ENCODE measurements at regions not wholly inside any gene's neighbourhood (a gene's known extent, or its start where the extent isn't known, plus 50 kb on each side); places are given as distances from the start of the nearest gene placed in this dataset.

DNA sequence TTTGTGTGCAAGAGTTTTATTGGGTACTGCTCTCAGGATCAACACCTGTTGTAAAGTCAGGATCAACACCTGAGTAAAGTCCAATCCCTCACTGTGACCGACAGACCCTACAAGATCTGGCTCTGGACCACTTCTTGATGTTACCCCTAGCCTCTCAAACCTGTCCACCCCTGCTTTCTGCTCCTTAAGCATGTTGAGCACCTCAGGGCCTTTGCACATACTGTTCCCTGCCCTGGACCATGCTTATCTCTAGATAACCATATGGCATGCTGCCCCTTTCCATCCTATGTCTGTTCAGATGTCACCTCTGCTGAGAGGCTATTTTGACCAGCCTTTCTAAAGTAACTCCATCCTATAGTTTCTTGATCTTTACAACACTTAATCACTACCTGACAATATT is 269.6 kb downstream of the SMARCA2 start:
- TF ChIP-seq CTCF (IDR thresholded peaks at IDR 0.05; ENCODE audit: insufficient read depth, low read length, poor library complexity, severe bottlenecking), result no peak
- no peak for DNase-seq (ENCODE audit: low read depth)
- no peak overlapping the region for H3K4me3 ChIP-seq (ENCODE audit: low read depth, low read length)
- H3K27me3 ChIP-seq (ENCODE audit: control insufficient read depth, insufficient read depth, low read length), result no peaks in the 10 kb centered on the region
- no peaks in the 10 kb centered on the region for H3K36me3 ChIP-seq (ENCODE audit: control insufficient read depth, insufficient read depth, low read length)

DNA sequence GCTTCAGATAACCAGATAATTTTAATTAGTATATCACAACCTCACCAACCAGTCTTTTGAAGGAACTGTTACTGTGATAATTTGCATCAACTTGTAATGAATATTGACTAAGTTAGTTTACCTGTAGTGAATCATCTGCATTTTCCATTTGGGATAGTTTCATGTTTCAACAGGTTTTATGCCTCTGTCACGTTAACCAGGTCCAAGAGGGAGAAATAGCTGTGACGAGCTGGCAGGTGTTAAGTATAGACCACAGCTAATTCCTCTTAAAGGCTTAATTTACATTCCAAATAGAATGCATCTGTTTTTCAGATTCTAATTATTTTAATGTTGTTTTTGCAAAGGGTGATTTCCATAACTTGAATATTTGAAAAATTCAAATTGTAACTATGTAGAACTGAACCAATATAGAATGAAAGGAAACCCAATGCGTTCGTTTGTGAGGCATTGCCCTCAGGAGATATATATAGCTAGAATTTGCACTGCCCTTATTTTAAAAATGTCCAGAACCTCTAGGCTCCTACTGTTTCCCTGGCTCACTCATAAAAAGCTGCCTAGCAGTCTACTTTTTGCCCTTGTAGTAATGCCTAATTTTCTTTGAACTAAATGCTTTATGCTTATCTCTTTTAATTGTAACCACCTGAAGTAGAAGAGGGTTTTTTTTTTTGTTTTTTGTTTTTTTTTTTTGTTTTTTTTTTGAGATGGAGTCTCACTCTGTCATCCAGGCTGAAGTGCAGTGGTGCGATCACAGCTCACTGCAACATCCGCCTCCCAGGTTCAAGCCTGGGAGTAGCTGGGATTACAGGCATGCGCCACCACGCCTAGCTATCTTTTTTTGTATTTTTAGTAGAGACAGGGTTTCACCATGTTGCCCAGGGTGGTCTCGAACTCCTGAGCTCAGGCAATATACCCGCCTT is 270.5 kb downstream of the SMARCA2 start:
- no peak for DNase-seq (ENCODE audit: low read depth)
- Histone ChIP-seq H3K27me3 (ENCODE audit: control insufficient read depth, insufficient read depth, low read length) (no peaks in the 10 kb centered on the region), H3K4me3 (ENCODE audit: low read depth, low read length) (no peak overlapping the region), H3K36me3 (ENCODE audit: control insufficient read depth, insufficient read depth, low read length) (no peaks in the 10 kb centered on the region)
- TF ChIP-seq CTCF (IDR thresholded peaks at IDR 0.05; ENCODE audit: insufficient read depth, low read length, poor library complexity, severe bottlenecking), result no peak

DNA sequence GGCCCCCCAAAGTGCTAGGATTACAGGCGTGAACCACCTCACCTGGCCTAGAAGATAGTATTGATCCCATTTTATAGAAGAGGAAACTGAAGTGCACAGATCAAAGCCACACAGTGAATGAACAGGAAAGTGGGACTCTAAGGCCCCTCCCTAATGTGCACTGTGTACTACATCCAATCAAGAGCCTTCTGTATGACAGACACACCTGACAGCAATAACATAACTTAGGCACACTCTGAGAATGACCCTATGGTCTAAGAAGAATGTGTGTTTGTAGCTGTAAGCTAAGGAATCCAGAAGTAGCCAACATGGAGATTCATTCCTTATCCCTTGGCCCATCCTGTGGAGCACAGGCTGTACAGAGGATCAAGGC is 271.2 kb downstream of the SMARCA2 start:
- no peak for TF ChIP-seq CTCF (IDR thresholded peaks at IDR 0.05; ENCODE audit: insufficient read depth, low read length, poor library complexity, severe bottlenecking)
- Histone ChIP-seq H3K4me3 (ENCODE audit: low read depth, low read length) (no peak overlapping the region), H3K27me3 (ENCODE audit: control insufficient read depth, insufficient read depth, low read length) (no peaks in the 10 kb centered on the region), H3K36me3 (ENCODE audit: control insufficient read depth, insufficient read depth, low read length) (no peaks in the 10 kb centered on the region)
- no peak for DNase-seq (ENCODE audit: low read depth)

GRCh38 chr9:2286825-2287455 is 271.8 kb downstream of the SMARCA2 start:
- DNase-seq (ENCODE audit: low read depth), result no peak
- no peak overlapping the region for H3K4me3 ChIP-seq (ENCODE audit: low read depth, low read length)

DNA sequence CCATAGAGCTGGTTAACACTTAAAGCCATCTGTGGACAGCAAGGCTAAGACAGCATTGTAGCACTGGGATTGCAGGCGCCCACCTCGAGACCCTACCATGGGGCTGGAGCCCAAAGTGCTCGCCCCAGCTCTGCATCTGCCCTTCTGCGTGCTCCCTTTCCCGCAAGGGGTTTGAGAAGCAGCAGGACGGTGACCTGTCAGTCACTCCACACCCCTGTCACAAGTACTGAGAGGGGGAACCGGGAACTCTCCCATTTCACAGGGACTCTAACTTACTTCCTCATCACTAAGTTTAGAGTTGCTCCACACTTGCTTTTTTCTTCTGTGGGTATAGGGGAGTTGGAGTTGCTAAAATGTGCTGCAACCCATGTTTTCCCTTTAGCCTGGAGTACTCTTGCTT is 273.2 kb downstream of the SMARCA2 start:
- Histone ChIP-seq H3K36me3 (ENCODE audit: control insufficient read depth, insufficient read depth, low read length) (no peaks in the 10 kb centered on the region), H3K4me3 (ENCODE audit: low read depth, low read length) (no peak overlapping the region), H3K27me3 (ENCODE audit: control insufficient read depth, insufficient read depth, low read length) (no peaks in the 10 kb centered on the region)
- no peak for DNase-seq (ENCODE audit: low read depth)
- TF ChIP-seq CTCF (IDR thresholded peaks at IDR 0.05; ENCODE audit: insufficient read depth, low read length, poor library complexity, severe bottlenecking), result no peak

More at GRCh38 chr9:2286825-2287455, 271.8 kb downstream of the SMARCA2 start:
- no peak for TF ChIP-seq CTCF (IDR thresholded peaks at IDR 0.05; ENCODE audit: insufficient read depth, low read length, poor library complexity, severe bottlenecking)
- Histone ChIP-seq H3K27me3 (ENCODE audit: control insufficient read depth, insufficient read depth, low read length) (no peaks in the 10 kb centered on the region), H3K36me3 (ENCODE audit: control insufficient read depth, insufficient read depth, low read length) (no peaks in the 10 kb centered on the region)
